HG02852 (cell line): ENCODE measurements at regions not wholly inside any gene's neighbourhood (a gene's known extent, or its start where the extent isn't known, plus 50 kb on each side); places are given as distances from the start of the nearest gene placed in this dataset.

Experiments used
- ATAC-seq: cut with Tn5 transposase; IDR thresholded peaks from one replicate; pipeline ENCODE4 v1.9.1; 2021; ENCODE audit warnings: mild to moderate bottlenecking, moderate library complexity; ENCODE audit not compliant: unreplicated experiment

- ATAC-seq, result no peak
Measured at GRCh38 chr5:81914696-81915095, 57.1 kb upstream of the ATG10 start.

GRCh38 chr5:81912933-81913332, 58.9 kb upstream of the ATG10 start:
- no peak for ATAC-seq

- ATAC-seq, result no peak
Measured at GRCh38 chr5:81909677-81910076, 62.1 kb upstream of the ATG10 start.

GRCh38 chr5:81908771-81909170, 63.1 kb upstream of the ATG10 start:
- no peak for ATAC-seq

GRCh38 chr5:81908044-81908443, 63.8 kb upstream of the ATG10 start:
- ATAC-seq, result no peak

- ATAC-seq, result no peak
Measured at GRCh38 chr5:81907012-81907635, 64.7 kb upstream of the ATG10 start.

- ATAC-seq, result no peak
Measured at GRCh38 chr5:81906086-81906485, 65.7 kb upstream of the ATG10 start.

GRCh38 chr5:81904861-81905260, 67.0 kb upstream of the ATG10 start:
- no peak for ATAC-seq

GRCh38 chr5:81904166-81904565, 67.7 kb upstream of the ATG10 start:
- ATAC-seq, result no peak

- ATAC-seq, result no peak
Measured at GRCh38 chr5:81901586-81901985, 70.2 kb upstream of the ATG10 start.

GRCh38 chr5:81899123-81899522, 72.7 kb upstream of the ATG10 start:
- ATAC-seq, result no peak

GRCh38 chr5:81898403-81898802, 73.4 kb upstream of the ATG10 start:
- ATAC-seq, result no peak

GRCh38 chr5:81896764-81897163, 75.1 kb upstream of the ATG10 start:
- ATAC-seq, result no peak

GRCh38 chr5:81895307-81895706, 76.5 kb upstream of the ATG10 start:
- no peak for ATAC-seq

- ATAC-seq, result no peak
Measured at GRCh38 chr5:81893961-81894360, 77.9 kb upstream of the ATG10 start.

GRCh38 chr5:81884871-81885270, 87.0 kb upstream of the ATG10 start:
- no peak for ATAC-seq

- no peak for ATAC-seq
Measured at GRCh38 chr5:81883371-81883770, 88.5 kb upstream of the ATG10 start.

GRCh38 chr5:81881595-81881994, 90.2 kb upstream of the ATG10 start:
- ATAC-seq, result no peak

- no peak for ATAC-seq
Measured at GRCh38 chr5:81879936-81880335, 91.9 kb upstream of the ATG10 start.

GRCh38 chr5:81878333-81878732, 93.5 kb upstream of the ATG10 start:
- no peak for ATAC-seq

- ATAC-seq, result no peak
Measured at GRCh38 chr5:81866994-81867393, 104.8 kb upstream of the ATG10 start.

GRCh38 chr5:81860778-81861177, 109.9 kb upstream of the SSBP2 start:
- no peak for ATAC-seq

GRCh38 chr5:81859624-81860023, 108.7 kb upstream of the SSBP2 start:
- no peak for ATAC-seq
